T-helper 2 cell treated with Interferon-gamma antibody and Interleukin-4, amounts not matched to agents 100 ng/mL and 5 ng/mL, for 36 hours (primary cell): ENCODE measurements at regions not wholly inside any gene's neighbourhood (a gene's known extent, or its start where the extent isn't known, plus 50 kb on each side); places are given as distances from the start of the nearest gene placed in this dataset.
"Not testable (repeated sequence)": the region's sequence is repeated elsewhere in the genome, so short reads cannot be mapped to it uniquely, and the experiment has no call there.

Experiments used
- intact Hi-C: fragments of 100-400 bp; cut with micrococcal nuclease; formaldehyde crosslinking; loops from one replicate; pipeline ENCODE4 v1.15.1; 2023

- intact Hi-C loops: no loop called here
Measured at GRCh38 chr19:41495589-41495988, 52.6 kb downstream of the ERICH4 start.

GRCh38 chr19:41499899-41500298, 56.9 kb downstream of the ERICH4 start:
- intact Hi-C loops: no loop called here

- intact Hi-C loops: no loop called here
Measured at GRCh38 chr19:41500443-41500842, 57.5 kb downstream of the ERICH4 start.

GRCh38 chr19:41501854-41502253, 58.9 kb downstream of the ERICH4 start:
- intact Hi-C loops: no loop called here

- intact Hi-C loops: no loop called here
Measured at GRCh38 chr19:41505105-41505504, 62.1 kb downstream of the ERICH4 start.

- intact Hi-C loops: no loop called here
Measured at GRCh38 chr19:41510484-41510883, 65.5 kb upstream of the CEACAM21 start.

GRCh38 chr19:41511628-41512027, 64.3 kb upstream of the CEACAM21 start:
- intact Hi-C loops: no loop called here

- intact Hi-C loops: no loop called here
Measured at GRCh38 chr19:41515015-41515652, 60.8 kb upstream of the CEACAM21 start.

- intact Hi-C loops: not testable (repeated sequence)
Measured at GRCh38 chr19:41516292-41517171, 59.4 kb upstream of the CEACAM21 start.

GRCh38 chr19:41518141-41518540, 57.8 kb upstream of the CEACAM21 start:
- intact Hi-C loops: no loop called here

GRCh38 chr19:41521138-41521930, 54.6 kb upstream of the CEACAM21 start:
- intact Hi-C loops: not testable (repeated sequence)

- intact Hi-C loops: loop anchor here (1.0 kb wide), 1 partner anchor 48 kb away; no protein-coding TSS in a partner anchor
Measured at GRCh38 chr19:41521931-41522555, 53.9 kb upstream of the CEACAM21 start.

- intact Hi-C loops: no loop called here
Measured at GRCh38 chr19:41525989-41526388, 50.0 kb upstream of the CEACAM21 start.
